ENCODE measurements at regions not wholly inside any gene's neighbourhood (a gene's known extent, or its start where the extent isn't known, plus 50 kb on each side); places are given as distances from the start of the nearest gene placed in this dataset.
"Not testable (repeated sequence)": the region's sequence is repeated elsewhere in the genome, so short reads cannot be mapped to it uniquely, and the experiment has no call there.

- DNase-seq (ENCODE audit: low read depth) = no peak
These were observed 193.2 kb upstream of the KLF3 start for GRCh38 chr4:38470735-38471262.

GRCh38 chr4:38482696-38483095 lies 181.3 kb upstream of the KLF3 start:
- no peak for DNase-seq (ENCODE audit: low read depth)

GRCh38 chr4:38483628-38484027 lies 180.4 kb upstream of the KLF3 start:
- DNase-seq (ENCODE audit: low read depth) = not testable (repeated sequence)

GRCh38 chr4:38489011-38489861 lies 174.8 kb upstream of the KLF3 start:
- no peak for DNase-seq (ENCODE audit: low read depth)

GRCh38 chr4:38489924-38490639 lies 173.9 kb upstream of the KLF3 start:
- no peak for DNase-seq (ENCODE audit: low read depth)

GRCh38 chr4:38490753-38491446 lies 173.1 kb upstream of the KLF3 start:
- no peak for DNase-seq (ENCODE audit: low read depth)

GRCh38 chr4:38491854-38492478 lies 172.0 kb upstream of the KLF3 start:
- DNase-seq (ENCODE audit: low read depth) = no peak

- no peak for DNase-seq (ENCODE audit: low read depth)
These were observed 170.9 kb upstream of the KLF3 start for GRCh38 chr4:38493066-38493465.

- no peak for DNase-seq (ENCODE audit: low read depth)
These were observed 168.6 kb upstream of the KLF3 start for GRCh38 chr4:38495446-38495845.

- no peak for DNase-seq (ENCODE audit: low read depth)
These were observed 166.9 kb upstream of the KLF3 start for GRCh38 chr4:38497121-38497520.

- DNase-seq (ENCODE audit: low read depth) = no peak
These were observed 164.9 kb upstream of the KLF3 start for GRCh38 chr4:38499101-38499500.

- DNase-seq (ENCODE audit: low read depth) = no peak
These were observed 163.6 kb upstream of the KLF3 start for GRCh38 chr4:38500433-38500832.

- DNase-seq (ENCODE audit: low read depth) = no peak
These were observed 162.3 kb upstream of the KLF3 start for GRCh38 chr4:38501698-38502097.

- no peak for DNase-seq (ENCODE audit: low read depth)
These were observed 160.2 kb upstream of the KLF3 start for GRCh38 chr4:38503689-38504395.

GRCh38 chr4:38504396-38504715 lies 159.6 kb upstream of the KLF3 start:
- no peak for DNase-seq (ENCODE audit: low read depth)

GRCh38 chr4:38509551-38509950 lies 154.4 kb upstream of the KLF3 start:
- DNase-seq (ENCODE audit: low read depth) = no peak

GRCh38 chr4:38510201-38510600 lies 153.8 kb upstream of the KLF3 start:
- DNase-seq (ENCODE audit: low read depth) = no peak

- no peak for DNase-seq (ENCODE audit: low read depth)
These were observed 152.3 kb upstream of the KLF3 start for GRCh38 chr4:38511702-38512101.

GRCh38 chr4:38512840-38513239 lies 151.2 kb upstream of the KLF3 start:
- DNase-seq (ENCODE audit: low read depth) = no peak

- no peak for DNase-seq (ENCODE audit: low read depth)
These were observed 149.4 kb upstream of the KLF3 start for GRCh38 chr4:38514465-38515146.

- DNase-seq (ENCODE audit: low read depth) = no peak
These were observed 147.8 kb upstream of the KLF3 start for GRCh38 chr4:38516190-38516589.

Data from stimulated activated CD8-positive, alpha-beta memory T cell treated with anti-CD3 and anti-CD28 coated beads, Interleukin-7, amount 100 ng/mL, for 24 hours (primary cell).